Esophagus squamous epithelium (tissue), 5 donors: ENCODE measurements at regions not wholly inside any gene's neighbourhood (a gene's known extent, or its start where the extent isn't known, plus 50 kb on each side); places are given as distances from the start of the nearest gene placed in this dataset.

ENCODE experiments used
- DNase-seq: peaks from one replicate; lab custom pipeline; 2025; lab: John Stamatoyannopoulos, UW
- H3K27ac ChIP-seq, 4 donors: fragments of 200-600 bp; sonication (generic); one replicate each; pipeline ENCODE4 v1.5.1; 2016 to 2019; ENCODE audit warnings: mild to moderate bottlenecking in 1 of 4
- H3K27me3 ChIP-seq, 4 donors: fragments of 200-600 bp; sonication (generic); 1 replicate in 3 of 4; 2 replicates in 1 of 4; pipeline versions ENCODE4 v1.5.1 to v1.6.0; 2017 to 2021; ENCODE audit warnings: antibody characterized with exemption in 1 of 4
- H3K36me3 ChIP-seq, 3 donors: fragments of 200-600 bp; sonication (generic); one replicate each; pipeline ENCODE4 v1.5.1; 2016 to 2019
- H3K4me1 ChIP-seq, 3 donors: fragments of 200-600 bp; sonication (generic); one replicate each; pipeline ENCODE4 v1.5.1; 2017 to 2019
- H3K4me3 ChIP-seq, 4 donors: fragments of 200-600 bp; sonication (generic); 1 replicate in 3 of 4; 2 replicates in 1 of 4; pipeline ENCODE4 v1.5.1; 2016 to 2019; ENCODE audit warnings: mild to moderate bottlenecking in 2 of 4, moderate library complexity in 1 of 4
- H3K9me3 ChIP-seq, 3 donors: fragments of 200-600 bp; sonication (generic); one replicate each; pipeline ENCODE4 v1.5.1; 2016 to 2019
- POLR2A ChIP-seq, 4 donors: fragments of 450-650 bp; IDR thresholded peaks; one replicate each; pipeline ENCODE4 v1.6.1; 2017; ENCODE audit warnings: antibody characterized with exemption in 4 of 4, mild to moderate bottlenecking in 4 of 4, moderate library complexity in 3 of 4
- WGBS, 2 donors: methylation state at CpG; one replicate each; pipeline ENCODE4 v1.1.5; 2018; 5-methylcytosine and 5-hydroxymethylcytosine counted together
- intact Hi-C: fragments of 100-400 bp; cut with DNase I; formaldehyde crosslinking; loops from one replicate; pipeline ENCODE4 v1.15.0; 2022
- TF ChIP-seq, protein P1 (sequence below), 6 experiments: fragments of 450-650 bp in 4 of 6; fragments of 200-600 bp in 2 of 6; sonication (generic) in 2 of 6; IDR thresholded peaks; one replicate each; pipeline ENCODE4 v1.5.1; 2016 to 2019; ENCODE audit warnings: antibody characterized with exemption in 6 of 6, mild to moderate bottlenecking in 4 of 6, moderate library complexity in 4 of 6
- donor health status: DM: yes; HTN: yes; CAD: no.

- no peaks in the 10 kb centered on the region for H3K9me3 ChIP-seq
- no peaks in the 10 kb centered on the region for H3K36me3 ChIP-seq
- peaks cover 0 to 11% (median 0%) of the 10 kb centered on the region in 4 donors for H3K27me3 ChIP-seq
- H3K4me3 ChIP-seq: no peak overlapping the region
- DNase-seq: no peak
- peaks cover 0 to 17% (median 0%) of the 10 kb centered on the region in 3 donors for H3K4me1 ChIP-seq
- 70 to 80% methylated on average over 2 to 3 of the region's 3 CpGs for WGBS, 2 donors
- intact Hi-C loops: no loop called here
- no peak overlapping the region for H3K27ac ChIP-seq
- TF ChIP-seq, protein P1, sequence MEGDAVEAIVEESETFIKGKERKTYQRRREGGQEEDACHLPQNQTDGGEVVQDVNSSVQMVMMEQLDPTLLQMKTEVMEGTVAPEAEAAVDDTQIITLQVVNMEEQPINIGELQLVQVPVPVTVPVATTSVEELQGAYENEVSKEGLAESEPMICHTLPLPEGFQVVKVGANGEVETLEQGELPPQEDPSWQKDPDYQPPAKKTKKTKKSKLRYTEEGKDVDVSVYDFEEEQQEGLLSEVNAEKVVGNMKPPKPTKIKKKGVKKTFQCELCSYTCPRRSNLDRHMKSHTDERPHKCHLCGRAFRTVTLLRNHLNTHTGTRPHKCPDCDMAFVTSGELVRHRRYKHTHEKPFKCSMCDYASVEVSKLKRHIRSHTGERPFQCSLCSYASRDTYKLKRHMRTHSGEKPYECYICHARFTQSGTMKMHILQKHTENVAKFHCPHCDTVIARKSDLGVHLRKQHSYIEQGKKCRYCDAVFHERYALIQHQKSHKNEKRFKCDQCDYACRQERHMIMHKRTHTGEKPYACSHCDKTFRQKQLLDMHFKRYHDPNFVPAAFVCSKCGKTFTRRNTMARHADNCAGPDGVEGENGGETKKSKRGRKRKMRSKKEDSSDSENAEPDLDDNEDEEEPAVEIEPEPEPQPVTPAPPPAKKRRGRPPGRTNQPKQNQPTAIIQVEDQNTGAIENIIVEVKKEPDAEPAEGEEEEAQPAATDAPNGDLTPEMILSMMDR (IDR thresholded peaks at IDR 0.05): no peak
- TF ChIP-seq POLR2A (IDR thresholded peaks at IDR 0.05): no peak
Observed at GRCh38 chr14:97058074-97058467, 260.9 kb downstream of the VRK1 start.

DNA sequence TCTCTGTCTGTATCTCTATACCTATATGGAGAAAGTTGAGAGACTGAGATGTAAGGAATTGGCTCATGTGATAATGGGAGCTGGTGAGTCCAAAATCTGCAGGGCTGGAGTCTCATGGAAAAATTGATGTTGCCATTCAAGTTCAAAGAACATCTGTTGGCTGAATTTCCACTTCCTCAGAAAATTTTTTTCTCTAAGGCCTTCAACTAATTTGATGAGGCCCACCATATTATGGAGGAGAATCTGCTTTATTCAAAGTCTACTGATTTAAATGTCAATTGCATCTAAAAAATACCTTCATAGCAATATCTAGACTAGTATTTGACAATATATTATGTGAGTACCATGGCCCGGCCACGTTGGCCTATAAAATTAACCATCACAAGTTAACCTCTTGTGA, 261.4 kb downstream of the VRK1 start:
- H3K4me3 ChIP-seq: no peak overlapping the region
- no peaks in the 10 kb centered on the region for H3K9me3 ChIP-seq
- no peak for TF ChIP-seq POLR2A (IDR thresholded peaks at IDR 0.05)
- TF ChIP-seq, protein P1 (IDR thresholded peaks at IDR 0.05): no peak
- no peak for DNase-seq
- 70 to 94% methylated on average over 2 of the region's 2 CpGs for WGBS, 2 donors
- H3K27ac ChIP-seq: no peak overlapping the region
- H3K36me3 ChIP-seq: no peaks in the 10 kb centered on the region
- intact Hi-C loops: no loop called here
- H3K27me3 ChIP-seq: peaks cover 0 to 11% (median 0%) of the 10 kb centered on the region in 4 donors
- peaks cover 0 to 17% (median 0%) of the 10 kb centered on the region in 3 donors for H3K4me1 ChIP-seq

GRCh38 chr14:97061198-97061597, 264.0 kb downstream of the VRK1 start:
- peaks cover 0 to 7% (median 0%) of the 10 kb centered on the region in 3 donors for H3K4me1 ChIP-seq
- WGBS, 2 donors: 88 to 93% methylated on average over 10 to 14 of the region's 14 CpGs
- peaks cover 0 to 9% (median 0%) of the 10 kb centered on the region in 4 donors for H3K27me3 ChIP-seq
- H3K36me3 ChIP-seq: no peaks in the 10 kb centered on the region
- H3K27ac ChIP-seq: no peak overlapping the region
- H3K4me3 ChIP-seq: no peak overlapping the region
- no peak for TF ChIP-seq POLR2A (IDR thresholded peaks at IDR 0.05)
- TF ChIP-seq, protein P1 (IDR thresholded peaks at IDR 0.05): no peak
- intact Hi-C loops: no loop called here
- H3K9me3 ChIP-seq: no peaks in the 10 kb centered on the region
- DNase-seq: no peak

- no peak for DNase-seq
- Histone ChIP-seq H3K4me3 (no peak overlapping the region), H3K27me3 (peaks cover 0 to 8% (median 0%) of the 10 kb centered on the region in 4 donors), H3K9me3 (no peaks in the 10 kb centered on the region), H3K4me1 (peaks cover 0 to 2% (median 0%) of the 10 kb centered on the region in 3 donors), H3K36me3 (no peaks in the 10 kb centered on the region), H3K27ac (no peak overlapping the region)
- intact Hi-C loops: no loop called here
- TF ChIP-seq, protein P1 (IDR thresholded peaks at IDR 0.05): no peak
- WGBS, 2 donors: 88% methylated on average over 1 of the region's 1 CpG
Observed at GRCh38 chr14:97061714-97062113, 264.5 kb downstream of the VRK1 start.

DNA sequence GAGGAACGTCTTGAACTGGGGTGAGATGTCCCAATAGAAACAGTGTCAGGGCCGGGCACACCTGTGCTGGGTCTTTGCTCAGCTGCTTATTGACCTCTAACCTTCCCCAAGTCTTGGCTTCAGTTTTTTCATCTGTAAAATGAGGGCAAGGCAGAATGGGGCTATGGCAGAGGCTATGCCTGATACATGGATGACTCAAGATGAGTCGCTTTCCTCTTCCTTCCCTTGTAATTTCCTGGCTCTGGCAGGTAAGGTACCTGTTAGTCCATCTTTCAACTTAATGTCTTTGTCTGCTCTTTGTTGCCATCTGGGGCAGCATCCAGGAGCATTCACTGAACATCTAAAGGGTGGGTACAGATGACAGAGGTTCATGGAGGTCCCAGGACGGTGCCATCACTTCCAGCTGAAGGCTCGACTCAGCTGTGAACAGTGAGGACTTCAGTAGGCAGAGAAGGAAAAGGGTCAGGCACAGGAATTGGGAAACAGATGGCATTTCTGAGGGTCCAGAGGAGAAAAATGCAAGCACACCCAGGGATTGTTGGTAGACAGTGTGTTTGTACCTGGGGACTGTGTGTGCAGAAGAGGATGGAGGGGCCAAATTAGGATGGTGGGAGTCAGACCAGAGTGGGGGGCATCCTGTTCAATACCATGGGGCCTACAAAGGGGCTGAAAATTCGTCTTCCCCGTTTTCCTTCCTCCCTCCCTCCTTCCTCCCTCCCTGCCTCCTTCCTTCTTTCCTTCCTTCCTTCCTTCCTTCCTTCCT, 268.3 kb downstream of the VRK1 start:
- Histone ChIP-seq H3K27me3 (no peaks in the 10 kb centered on the region), H3K27ac (no peak overlapping the region), H3K4me3 (no peak overlapping the region), H3K9me3 (no peaks in the 10 kb centered on the region), H3K36me3 (no peaks in the 10 kb centered on the region), H3K4me1 (no peaks in the 10 kb centered on the region)
- no peak for DNase-seq
- TF ChIP-seq POLR2A (IDR thresholded peaks at IDR 0.05): no peak
- TF ChIP-seq, protein P1 (IDR thresholded peaks at IDR 0.05): no peak
- WGBS, 2 donors: 60 to 63% methylated on average over 5 to 7 of the region's 7 CpGs
- intact Hi-C loops: no loop called here
